ENCODE measurements at regions not wholly inside any gene's neighbourhood (a gene's known extent, or its start where the extent isn't known, plus 50 kb on each side); places are given as distances from the start of the nearest gene placed in this dataset.

GRCh38 chr7:140996-141395 lies 51.4 kb upstream of the FAM20C start:
- TF ChIP-seq, protein P1, sequence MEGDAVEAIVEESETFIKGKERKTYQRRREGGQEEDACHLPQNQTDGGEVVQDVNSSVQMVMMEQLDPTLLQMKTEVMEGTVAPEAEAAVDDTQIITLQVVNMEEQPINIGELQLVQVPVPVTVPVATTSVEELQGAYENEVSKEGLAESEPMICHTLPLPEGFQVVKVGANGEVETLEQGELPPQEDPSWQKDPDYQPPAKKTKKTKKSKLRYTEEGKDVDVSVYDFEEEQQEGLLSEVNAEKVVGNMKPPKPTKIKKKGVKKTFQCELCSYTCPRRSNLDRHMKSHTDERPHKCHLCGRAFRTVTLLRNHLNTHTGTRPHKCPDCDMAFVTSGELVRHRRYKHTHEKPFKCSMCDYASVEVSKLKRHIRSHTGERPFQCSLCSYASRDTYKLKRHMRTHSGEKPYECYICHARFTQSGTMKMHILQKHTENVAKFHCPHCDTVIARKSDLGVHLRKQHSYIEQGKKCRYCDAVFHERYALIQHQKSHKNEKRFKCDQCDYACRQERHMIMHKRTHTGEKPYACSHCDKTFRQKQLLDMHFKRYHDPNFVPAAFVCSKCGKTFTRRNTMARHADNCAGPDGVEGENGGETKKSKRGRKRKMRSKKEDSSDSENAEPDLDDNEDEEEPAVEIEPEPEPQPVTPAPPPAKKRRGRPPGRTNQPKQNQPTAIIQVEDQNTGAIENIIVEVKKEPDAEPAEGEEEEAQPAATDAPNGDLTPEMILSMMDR (conservative IDR thresholded peaks at IDR 0.05; ENCODE audit: low read depth, low read length) = no peak
- no peak for TF ChIP-seq EZH2 (IDR thresholded peaks at IDR 0.05; ENCODE audit: low read length, unreplicated experiment)
- TF ChIP-seq EZH2phosphoT487 (IDR thresholded peaks at IDR 0.05; ENCODE audit: borderline replicate concordance, low read length) = no peak
